Activated T-cell treated with anti-CD3 and anti-CD28 coated beads, Interleukin-2, amount 50 U/mL, for 24 hours (primary cell): ENCODE measurements at regions not wholly inside any gene's neighbourhood (a gene's known extent, or its start where the extent isn't known, plus 50 kb on each side); places are given as distances from the start of the nearest gene placed in this dataset.

Experiments used
- DNase-seq: peaks from one replicate; pipeline ENCODE4 v3.0.0-alpha.2; 2020
- H3K27ac Mint-ChIP-seq: 2 replicates; pipeline ENCODE4 v1.8.0; 2020; ENCODE audit warnings: mild to moderate bottlenecking, mixed read lengths
- H3K27me3 Mint-ChIP-seq: 2 replicates; pipeline ENCODE4 v1.8.0; 2020; ENCODE audit warnings: mixed read lengths
- H3K36me3 Mint-ChIP-seq: 2 replicates; pipeline ENCODE4 v1.8.0; 2020; ENCODE audit warnings: low read depth, mixed read lengths
- H3K4me1 Mint-ChIP-seq: 2 replicates; pipeline ENCODE4 v1.8.0; 2020; ENCODE audit warnings: low read depth, mixed read lengths
- H3K4me3 Mint-ChIP-seq: 2 replicates; pipeline ENCODE4 v1.8.0; 2020; ENCODE audit warnings: mild to moderate bottlenecking, moderate library complexity, mixed read lengths
- H3K9me3 Mint-ChIP-seq: 2 replicates; pipeline ENCODE4 v1.8.0; 2020; ENCODE audit warnings: mixed read lengths

DNA sequence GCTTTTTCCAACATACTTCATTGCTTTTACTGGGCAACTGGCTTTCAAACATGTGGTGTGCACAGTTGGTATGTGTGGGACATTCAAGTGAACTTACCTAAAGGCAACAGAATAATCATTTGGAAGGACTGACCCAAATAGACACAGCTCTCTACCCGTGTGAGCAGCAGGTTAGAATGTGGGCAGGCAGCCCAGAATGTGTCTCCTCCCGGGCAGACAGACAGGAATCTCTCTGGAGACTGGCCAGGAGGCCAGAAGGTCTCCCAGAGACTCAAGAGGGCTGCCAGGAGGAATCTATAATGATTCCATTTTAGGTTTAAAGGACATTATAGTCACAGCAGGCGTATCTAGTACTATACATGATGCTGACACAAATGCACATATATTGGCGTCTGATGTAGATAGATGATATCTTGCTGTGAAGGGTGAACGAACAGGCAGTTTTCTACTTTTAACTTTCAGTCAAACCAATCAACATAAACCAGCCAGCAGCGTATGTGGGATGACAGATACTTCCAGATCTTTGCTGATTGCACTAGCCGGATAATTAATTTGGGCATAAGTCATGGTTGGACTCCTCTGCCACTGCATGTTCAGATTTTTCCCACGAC lies 297.4 kb upstream of the ZNF608 start:
- H3K4me1 Mint-ChIP-seq: no peaks in the 10 kb centered on the region
- no peaks in the 10 kb centered on the region for H3K9me3 Mint-ChIP-seq
- H3K27ac Mint-ChIP-seq: no peak overlapping the region
- no peaks in the 10 kb centered on the region for H3K27me3 Mint-ChIP-seq
- no peak for DNase-seq
- no peaks in the 10 kb centered on the region for H3K36me3 Mint-ChIP-seq
- H3K4me3 Mint-ChIP-seq: no peak overlapping the region

DNA sequence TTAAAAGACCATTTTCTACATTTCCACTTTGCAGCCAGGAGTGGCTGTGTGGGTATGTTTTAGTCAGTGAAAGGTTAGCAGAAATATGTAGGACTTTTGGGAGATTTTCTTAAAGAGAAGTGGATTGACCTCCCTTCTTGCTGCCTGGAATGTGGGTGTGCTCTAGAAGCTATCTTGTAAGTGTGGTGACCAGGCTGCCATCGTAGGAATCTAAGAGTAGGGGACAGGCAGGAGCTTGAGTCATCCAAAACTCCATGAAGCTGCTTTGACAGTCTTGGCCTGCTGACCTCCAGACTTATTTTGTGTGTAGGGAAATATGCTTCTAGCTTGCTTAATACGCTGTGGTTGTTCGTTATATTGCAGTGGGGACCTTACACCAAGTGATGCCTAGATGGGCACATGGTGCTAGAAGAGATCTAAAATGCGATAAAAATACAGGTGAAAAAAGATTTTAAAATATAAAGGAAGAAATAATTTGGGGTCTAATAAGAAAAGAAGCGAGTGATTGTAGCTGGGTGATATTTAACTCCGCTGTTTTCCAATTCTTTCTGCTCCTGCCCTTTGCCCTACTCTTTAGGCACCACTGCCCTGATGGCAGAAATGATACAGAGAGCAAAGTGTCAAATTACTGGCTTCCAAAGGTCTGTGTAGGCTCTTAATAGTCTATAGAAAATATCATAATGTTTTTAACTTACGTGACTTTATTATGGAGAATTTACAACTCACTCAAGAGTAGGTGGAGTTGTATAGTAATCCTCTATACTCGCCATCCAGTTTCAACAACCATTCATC lies 298.2 kb upstream of the ZNF608 start:
- Mint-ChIP-seq H3K9me3 (no peaks in the 10 kb centered on the region), H3K36me3 (no peaks in the 10 kb centered on the region), H3K4me3 (no peak overlapping the region), H3K27me3 (no peaks in the 10 kb centered on the region), H3K27ac (no peak overlapping the region), H3K4me1 (no peaks in the 10 kb centered on the region)
- DNase-seq: no peak

DNA sequence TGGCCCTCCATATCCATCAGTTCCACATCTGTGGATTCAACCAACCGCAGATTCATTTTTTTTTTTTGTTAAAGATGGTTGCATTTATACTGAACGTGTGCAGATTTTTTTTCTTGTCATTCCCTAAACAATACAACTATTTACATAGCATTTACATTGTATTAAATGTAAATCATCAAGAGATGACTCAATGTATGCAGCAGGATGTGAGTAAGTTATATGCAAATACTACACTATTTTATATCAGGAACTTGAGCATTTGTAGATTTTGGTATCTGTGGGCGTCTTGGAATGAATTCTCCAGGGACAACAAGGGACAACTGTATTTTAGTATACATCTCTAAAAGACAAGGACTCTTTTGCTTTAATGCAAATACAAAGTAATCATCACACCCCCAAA lies 299.2 kb upstream of the ZNF608 start:
- Mint-ChIP-seq H3K4me3 (no peak overlapping the region), H3K9me3 (no peaks in the 10 kb centered on the region), H3K36me3 (no peaks in the 10 kb centered on the region), H3K27ac (no peak overlapping the region), H3K4me1 (no peaks in the 10 kb centered on the region), H3K27me3 (no peaks in the 10 kb centered on the region)
- no peak for DNase-seq

DNA sequence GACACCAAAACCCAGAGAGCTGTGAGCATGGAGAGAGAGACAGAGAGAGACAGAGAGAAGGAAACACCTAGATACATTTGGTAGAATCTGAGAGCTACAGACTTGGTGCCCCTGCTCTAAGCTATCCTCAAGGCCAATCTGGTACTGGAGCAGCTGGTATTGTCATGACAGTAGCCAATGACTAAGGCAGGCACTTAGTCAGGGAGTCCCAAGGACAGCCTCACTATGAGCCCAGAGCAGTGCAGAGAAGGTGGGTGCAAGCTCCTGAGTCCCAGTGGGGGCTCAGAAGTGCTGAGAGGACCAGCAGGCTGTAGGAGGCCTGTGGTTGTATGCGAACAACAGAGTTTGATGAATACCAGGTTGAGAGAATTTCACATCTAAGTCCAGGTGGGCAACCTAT lies 300.4 kb upstream of the ZNF608 start:
- no peaks in the 10 kb centered on the region for H3K27me3 Mint-ChIP-seq
- no peak overlapping the region for H3K4me3 Mint-ChIP-seq
- DNase-seq: no peak
- H3K4me1 Mint-ChIP-seq: no peaks in the 10 kb centered on the region
- no peak overlapping the region for H3K27ac Mint-ChIP-seq
- H3K36me3 Mint-ChIP-seq: no peaks in the 10 kb centered on the region
- H3K9me3 Mint-ChIP-seq: no peaks in the 10 kb centered on the region

DNA sequence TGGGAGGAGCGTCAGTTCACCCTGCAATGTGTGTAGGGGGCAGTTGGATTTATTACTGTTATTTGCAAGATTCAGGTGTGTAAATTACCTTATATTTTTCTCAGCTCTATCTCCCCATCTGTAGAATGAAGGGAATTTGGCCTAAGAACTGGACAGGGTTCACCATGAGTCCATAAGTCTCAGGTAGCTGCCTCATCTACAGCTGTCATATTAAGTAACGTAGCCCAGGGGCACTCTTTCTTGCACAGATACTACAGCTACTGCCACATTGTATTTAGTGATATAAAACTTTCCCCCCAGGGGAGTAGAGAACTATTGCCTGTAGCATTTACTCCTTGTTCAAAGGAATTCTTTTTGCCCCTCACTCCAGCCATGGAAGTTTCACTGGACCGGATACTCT lies 301.4 kb upstream of the ZNF608 start:
- no peak for DNase-seq
- H3K9me3 Mint-ChIP-seq: no peaks in the 10 kb centered on the region
- no peak overlapping the region for H3K27ac Mint-ChIP-seq
- H3K4me1 Mint-ChIP-seq: no peaks in the 10 kb centered on the region
- H3K36me3 Mint-ChIP-seq: no peaks in the 10 kb centered on the region
- H3K4me3 Mint-ChIP-seq: no peak overlapping the region
- no peaks in the 10 kb centered on the region for H3K27me3 Mint-ChIP-seq

DNA sequence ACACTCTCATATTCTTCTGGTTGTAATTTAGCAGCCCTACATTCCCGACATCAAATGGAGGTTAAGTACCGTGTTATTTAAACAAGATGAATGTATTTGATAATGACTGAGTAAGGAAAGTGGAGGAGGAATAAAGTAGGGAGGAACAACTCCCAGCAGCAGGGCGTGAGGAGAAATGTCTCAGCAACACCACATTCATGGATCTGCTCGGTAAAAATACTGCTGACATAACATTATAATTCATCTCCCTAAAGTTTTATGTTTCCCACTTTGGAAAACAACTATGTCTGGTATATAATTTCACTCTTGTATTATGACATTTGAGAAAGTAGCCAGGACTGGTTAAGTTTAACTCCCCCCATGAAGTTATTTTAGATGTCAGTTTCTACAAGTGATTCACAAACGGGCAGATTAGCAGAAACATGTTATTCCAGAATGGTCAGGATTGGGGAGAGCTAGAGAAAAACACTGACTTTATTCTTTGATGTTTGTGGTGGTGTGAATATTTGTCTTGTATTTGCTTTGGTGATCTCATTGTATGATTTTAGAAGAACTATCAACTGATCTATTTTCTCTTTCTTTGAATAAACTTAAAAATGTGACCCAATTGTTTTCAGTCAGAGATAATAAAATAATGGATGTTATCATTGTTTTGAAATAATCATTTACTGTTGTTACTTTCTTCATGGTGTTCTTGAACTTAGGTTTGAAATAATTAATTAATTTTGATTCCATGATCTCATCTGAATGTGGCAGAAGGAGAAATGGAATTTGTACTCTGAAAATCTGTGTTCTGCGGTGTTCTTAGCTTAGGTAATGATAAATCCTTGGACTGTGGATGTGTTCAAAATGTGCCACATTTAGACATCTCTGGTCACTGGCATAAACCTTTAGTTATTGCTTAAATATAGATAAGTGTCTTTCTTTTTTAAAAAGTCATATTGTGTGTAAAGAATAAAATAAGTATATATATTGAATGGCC lies 303.6 kb upstream of the ZNF608 start:
- Mint-ChIP-seq H3K9me3 (no peaks in the 10 kb centered on the region), H3K4me3 (no peak overlapping the region), H3K4me1 (no peaks in the 10 kb centered on the region), H3K36me3 (no peaks in the 10 kb centered on the region), H3K27ac (no peak overlapping the region), H3K27me3 (no peaks in the 10 kb centered on the region)
- DNase-seq: no peak

DNA sequence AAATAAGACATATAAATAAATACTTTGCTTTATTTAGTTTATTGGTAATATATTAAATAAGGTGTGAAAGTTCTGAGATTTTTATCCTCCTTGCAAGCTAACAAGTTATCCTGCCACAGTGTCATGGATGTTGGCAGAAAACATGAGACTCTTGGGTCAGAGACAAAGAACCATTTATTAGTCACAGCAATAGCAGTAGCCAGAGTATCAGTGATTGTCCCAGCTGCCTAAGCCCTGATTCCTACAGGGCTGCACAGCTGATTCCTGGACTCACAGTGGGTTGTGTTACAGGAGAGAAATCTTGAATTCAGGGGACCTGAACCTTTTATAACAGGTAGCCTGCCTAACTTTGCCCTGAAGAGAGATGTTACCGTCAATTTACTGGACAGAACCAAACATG lies 304.5 kb upstream of the ZNF608 start:
- no peak overlapping the region for H3K4me3 Mint-ChIP-seq
- H3K9me3 Mint-ChIP-seq: no peaks in the 10 kb centered on the region
- no peak overlapping the region for H3K27ac Mint-ChIP-seq
- no peaks in the 10 kb centered on the region for H3K27me3 Mint-ChIP-seq
- H3K4me1 Mint-ChIP-seq: no peaks in the 10 kb centered on the region
- DNase-seq: no peak
- H3K36me3 Mint-ChIP-seq: no peaks in the 10 kb centered on the region

DNA sequence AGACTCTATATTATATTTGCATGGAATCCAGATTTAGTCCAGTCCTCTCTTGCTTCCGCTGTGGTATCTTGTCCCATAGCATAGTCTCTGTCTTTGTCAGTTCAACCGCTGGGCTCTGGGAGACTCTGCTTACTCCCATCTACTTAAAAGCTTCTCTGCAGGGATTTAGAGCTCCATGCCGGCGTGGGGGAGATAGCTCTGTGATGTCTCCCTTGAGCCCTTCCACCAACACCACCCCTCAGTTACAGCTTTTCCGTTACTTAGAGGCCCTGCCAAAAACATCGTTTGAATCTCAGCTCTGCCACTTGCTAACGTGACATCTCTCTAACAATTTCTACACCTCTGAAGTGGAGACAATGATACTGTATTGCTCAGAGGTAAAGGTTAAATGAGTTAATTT lies 306.1 kb upstream of the ZNF608 start:
- Mint-ChIP-seq H3K36me3 (no peaks in the 10 kb centered on the region), H3K27me3 (no peaks in the 10 kb centered on the region), H3K27ac (no peak overlapping the region), H3K4me1 (no peaks in the 10 kb centered on the region), H3K9me3 (no peaks in the 10 kb centered on the region), H3K4me3 (no peak overlapping the region)
- no peak for DNase-seq

DNA sequence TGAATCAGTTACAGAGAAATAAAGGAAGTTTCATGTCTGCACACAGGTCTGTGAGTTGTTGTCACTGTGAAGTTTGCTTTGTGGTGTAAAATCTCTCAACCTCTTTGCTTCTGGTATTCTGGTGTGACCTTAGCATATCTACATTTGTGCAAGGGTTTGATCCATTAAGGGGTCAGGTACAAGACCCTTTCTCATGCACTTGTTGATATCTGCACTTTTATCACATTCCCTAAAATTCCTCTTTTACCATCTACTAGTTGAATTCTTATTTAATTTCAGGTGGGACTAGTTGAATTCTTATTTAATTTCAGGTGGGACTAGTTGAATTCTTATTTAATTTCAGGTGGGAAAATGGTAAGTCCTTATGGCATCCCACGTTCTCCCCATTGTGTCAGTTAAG lies 306.7 kb upstream of the ZNF608 start:
- Mint-ChIP-seq H3K9me3 (no peaks in the 10 kb centered on the region), H3K27me3 (no peaks in the 10 kb centered on the region), H3K4me1 (no peaks in the 10 kb centered on the region)

DNA sequence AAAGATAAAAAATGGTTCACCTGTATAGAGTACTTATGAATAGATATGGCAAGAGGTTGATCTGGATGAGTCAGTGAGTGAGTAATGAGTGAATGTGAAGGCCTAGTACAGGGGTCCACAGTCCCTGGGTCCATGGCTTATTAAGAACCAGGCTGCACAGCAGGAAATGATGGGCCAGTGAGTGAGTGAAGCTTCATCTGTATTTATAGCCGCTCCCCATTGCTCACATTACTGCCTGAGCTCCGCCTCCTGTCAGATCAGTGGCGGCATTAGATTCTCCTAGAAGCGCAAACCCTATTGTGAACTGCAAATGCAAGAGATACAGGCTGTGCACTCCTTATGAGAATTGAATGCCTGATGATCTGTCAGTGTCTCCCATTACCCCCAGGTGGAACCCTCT lies 307.7 kb upstream of the ZNF608 start:
- H3K4me1 Mint-ChIP-seq: no peaks in the 10 kb centered on the region
- no peak overlapping the region for H3K4me3 Mint-ChIP-seq
- DNase-seq: no peak
- H3K27me3 Mint-ChIP-seq: no peaks in the 10 kb centered on the region
- H3K36me3 Mint-ChIP-seq: no peaks in the 10 kb centered on the region
- H3K27ac Mint-ChIP-seq: no peak overlapping the region
- no peaks in the 10 kb centered on the region for H3K9me3 Mint-ChIP-seq

More for the DNA sequence above, 306.7 kb upstream of the ZNF608 start:
- Mint-ChIP-seq H3K36me3 (no peaks in the 10 kb centered on the region), H3K27ac (no peak overlapping the region), H3K4me3 (no peak overlapping the region)
- no peak for DNase-seq

DNA sequence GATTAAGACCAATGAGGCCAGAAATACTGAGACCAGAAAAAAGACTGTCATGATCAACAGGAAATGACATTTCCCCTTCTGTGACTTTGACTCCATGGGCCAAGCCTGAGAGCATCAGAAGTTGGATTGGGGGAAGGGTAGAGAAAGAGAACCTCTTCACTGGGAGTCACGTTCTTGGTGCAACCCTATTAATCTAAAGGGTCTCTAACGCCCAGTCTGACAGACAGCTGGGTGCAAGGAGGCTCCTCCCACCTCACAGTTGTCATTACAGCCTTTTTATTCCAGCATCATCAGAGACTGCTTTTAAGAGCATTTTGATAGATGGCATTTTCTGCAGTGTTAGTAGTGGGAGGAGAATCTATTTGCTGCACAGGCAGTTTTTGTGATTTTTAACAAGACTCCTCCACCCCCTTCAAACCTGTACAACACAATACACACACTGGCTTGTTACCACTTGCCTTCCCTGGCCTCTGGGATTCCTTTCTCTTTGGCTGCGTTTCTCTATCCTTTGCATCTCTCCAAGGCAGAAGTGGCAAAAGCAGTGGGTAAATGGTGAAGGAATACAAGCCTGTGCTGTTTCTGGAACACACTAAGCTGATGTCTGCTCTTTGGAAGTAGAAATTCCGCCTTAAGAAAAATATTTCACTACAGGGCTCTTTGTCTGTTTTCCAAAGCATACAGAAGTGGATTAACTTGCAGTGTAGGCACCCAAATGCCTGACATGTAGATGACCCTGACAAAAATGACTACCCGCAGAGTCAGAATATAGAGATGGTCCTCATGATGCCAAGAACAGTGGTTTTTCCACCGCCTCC lies 310.4 kb upstream of the ZNF608 start:
- H3K4me1 Mint-ChIP-seq: no peaks in the 10 kb centered on the region
- no peaks in the 10 kb centered on the region for H3K36me3 Mint-ChIP-seq
- DNase-seq: no peak
- H3K9me3 Mint-ChIP-seq: peaks cover 2% of the 10 kb centered on the region
- no peak overlapping the region for H3K27ac Mint-ChIP-seq
- H3K27me3 Mint-ChIP-seq: no peaks in the 10 kb centered on the region
- H3K4me3 Mint-ChIP-seq: no peak overlapping the region

DNA sequence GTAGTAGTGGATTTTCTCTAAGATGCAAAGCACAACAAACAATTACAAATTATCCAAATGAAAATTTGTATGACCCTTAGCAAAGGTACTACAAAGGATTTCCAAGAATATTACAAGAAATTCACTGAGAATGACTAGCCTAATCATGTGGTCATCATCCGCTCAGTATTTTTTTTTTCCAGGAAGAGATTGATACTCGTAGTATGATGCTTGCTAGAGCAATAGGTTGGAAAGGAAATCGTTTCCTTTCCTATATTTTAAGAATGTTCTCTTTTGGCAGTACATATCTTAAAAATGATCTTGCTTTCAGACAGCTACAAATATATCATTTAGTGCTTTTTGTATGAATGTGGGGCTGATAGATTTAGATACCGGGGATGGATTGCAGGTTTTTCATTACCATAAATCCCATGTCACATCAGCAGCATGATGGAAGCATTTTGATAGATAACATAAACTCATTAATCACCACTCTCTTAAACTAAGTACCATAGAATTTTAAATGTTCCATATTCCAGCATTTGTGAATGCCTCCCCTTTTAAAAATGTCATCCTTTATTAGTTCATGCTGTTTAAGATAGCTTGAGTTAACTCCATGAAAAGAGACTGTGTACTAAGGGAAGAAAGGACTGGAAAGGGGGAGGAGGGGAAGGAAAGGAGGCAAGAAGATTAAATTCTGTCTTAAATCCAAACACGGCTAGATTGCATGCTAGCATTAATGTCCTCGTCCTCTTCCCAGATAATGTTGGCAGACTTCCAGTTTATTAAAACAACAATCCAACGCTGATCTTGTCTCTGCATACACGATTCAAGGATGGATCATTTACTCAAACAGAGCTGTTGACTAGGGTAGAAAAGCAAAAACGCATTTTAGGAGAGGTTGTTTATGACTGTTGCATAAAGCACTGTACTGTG lies 311.7 kb upstream of the ZNF608 start:
- no peak for DNase-seq
- no peak overlapping the region for H3K4me3 Mint-ChIP-seq
- no peaks in the 10 kb centered on the region for H3K27me3 Mint-ChIP-seq
- H3K9me3 Mint-ChIP-seq: peaks cover 2% of the 10 kb centered on the region
- no peaks in the 10 kb centered on the region for H3K4me1 Mint-ChIP-seq
- H3K36me3 Mint-ChIP-seq: no peaks in the 10 kb centered on the region
- no peak overlapping the region for H3K27ac Mint-ChIP-seq

DNA sequence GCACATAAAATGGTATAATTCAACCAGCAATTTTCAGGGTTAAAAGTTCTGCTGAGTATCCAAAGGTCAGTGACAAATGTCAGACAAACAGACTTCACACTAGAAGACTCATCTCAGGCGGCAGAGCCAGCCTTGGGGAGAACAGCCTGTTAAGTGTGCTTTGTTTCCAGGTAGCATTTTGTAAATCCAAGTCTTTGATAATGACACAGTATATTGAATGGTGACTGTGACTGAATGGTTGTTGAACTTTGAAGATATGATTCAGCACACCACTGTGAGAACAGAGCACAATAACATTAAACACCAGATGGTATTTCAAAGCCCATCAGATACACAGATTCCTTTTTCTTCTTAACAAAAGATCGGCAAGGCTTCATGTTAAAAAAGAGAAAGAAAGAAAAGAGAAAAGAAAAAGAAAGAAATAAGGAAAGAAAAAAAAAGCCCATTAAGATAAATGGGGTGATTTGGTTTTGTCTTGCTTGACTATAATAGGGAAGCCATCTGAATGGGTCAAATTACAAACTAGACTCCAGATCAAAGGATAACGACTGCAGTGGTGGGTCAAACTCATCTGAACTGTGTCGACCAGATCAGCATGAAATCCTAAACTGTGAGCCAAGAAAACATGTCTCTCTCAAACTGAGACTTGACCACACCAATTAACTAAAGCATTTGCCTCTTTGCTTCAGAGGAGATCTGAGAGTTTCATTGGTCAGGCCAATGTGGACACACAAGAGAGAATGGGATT lies 313.0 kb upstream of the ZNF608 start:
- H3K4me1 Mint-ChIP-seq: no peaks in the 10 kb centered on the region
- H3K27me3 Mint-ChIP-seq: no peaks in the 10 kb centered on the region
- H3K9me3 Mint-ChIP-seq: peaks cover 2% of the 10 kb centered on the region
- no peak overlapping the region for H3K4me3 Mint-ChIP-seq
- H3K27ac Mint-ChIP-seq: no peak overlapping the region
- H3K36me3 Mint-ChIP-seq: no peaks in the 10 kb centered on the region
- DNase-seq: no peak
